ENCODE measurements at regions not wholly inside any gene's neighbourhood (a gene's known extent, or its start where the extent isn't known, plus 50 kb on each side); places are given as distances from the start of the nearest gene placed in this dataset.

- TF ChIP-seq, protein P1, sequence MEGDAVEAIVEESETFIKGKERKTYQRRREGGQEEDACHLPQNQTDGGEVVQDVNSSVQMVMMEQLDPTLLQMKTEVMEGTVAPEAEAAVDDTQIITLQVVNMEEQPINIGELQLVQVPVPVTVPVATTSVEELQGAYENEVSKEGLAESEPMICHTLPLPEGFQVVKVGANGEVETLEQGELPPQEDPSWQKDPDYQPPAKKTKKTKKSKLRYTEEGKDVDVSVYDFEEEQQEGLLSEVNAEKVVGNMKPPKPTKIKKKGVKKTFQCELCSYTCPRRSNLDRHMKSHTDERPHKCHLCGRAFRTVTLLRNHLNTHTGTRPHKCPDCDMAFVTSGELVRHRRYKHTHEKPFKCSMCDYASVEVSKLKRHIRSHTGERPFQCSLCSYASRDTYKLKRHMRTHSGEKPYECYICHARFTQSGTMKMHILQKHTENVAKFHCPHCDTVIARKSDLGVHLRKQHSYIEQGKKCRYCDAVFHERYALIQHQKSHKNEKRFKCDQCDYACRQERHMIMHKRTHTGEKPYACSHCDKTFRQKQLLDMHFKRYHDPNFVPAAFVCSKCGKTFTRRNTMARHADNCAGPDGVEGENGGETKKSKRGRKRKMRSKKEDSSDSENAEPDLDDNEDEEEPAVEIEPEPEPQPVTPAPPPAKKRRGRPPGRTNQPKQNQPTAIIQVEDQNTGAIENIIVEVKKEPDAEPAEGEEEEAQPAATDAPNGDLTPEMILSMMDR (conservative IDR thresholded peaks at IDR 0.05; ENCODE audit: low read depth) = no peak
- ChIA-PET CTCF (no interaction called here), POLR2A (ENCODE audit: low non-redundant PET) (no interaction called here)
- H3K27ac ChIP-seq = no peak overlapping the region
- DNase-seq (ENCODE audit: low spot score) = no peak
Measured at GRCh38 chr5:56356121-56356835, 123.1 kb upstream of the ANKRD55 start.

GRCh38 chr5:56354836-56355235 lies 121.7 kb upstream of the ANKRD55 start:
- no peak overlapping the region for H3K27ac ChIP-seq
- POLR2A ChIA-PET (ENCODE audit: low non-redundant PET) = no interaction called here
- TF ChIP-seq, protein P1 (conservative IDR thresholded peaks at IDR 0.05; ENCODE audit: low read depth) = no peak
- CTCF ChIA-PET = no interaction called here
- DNase-seq (ENCODE audit: low spot score) = no peak

DNA sequence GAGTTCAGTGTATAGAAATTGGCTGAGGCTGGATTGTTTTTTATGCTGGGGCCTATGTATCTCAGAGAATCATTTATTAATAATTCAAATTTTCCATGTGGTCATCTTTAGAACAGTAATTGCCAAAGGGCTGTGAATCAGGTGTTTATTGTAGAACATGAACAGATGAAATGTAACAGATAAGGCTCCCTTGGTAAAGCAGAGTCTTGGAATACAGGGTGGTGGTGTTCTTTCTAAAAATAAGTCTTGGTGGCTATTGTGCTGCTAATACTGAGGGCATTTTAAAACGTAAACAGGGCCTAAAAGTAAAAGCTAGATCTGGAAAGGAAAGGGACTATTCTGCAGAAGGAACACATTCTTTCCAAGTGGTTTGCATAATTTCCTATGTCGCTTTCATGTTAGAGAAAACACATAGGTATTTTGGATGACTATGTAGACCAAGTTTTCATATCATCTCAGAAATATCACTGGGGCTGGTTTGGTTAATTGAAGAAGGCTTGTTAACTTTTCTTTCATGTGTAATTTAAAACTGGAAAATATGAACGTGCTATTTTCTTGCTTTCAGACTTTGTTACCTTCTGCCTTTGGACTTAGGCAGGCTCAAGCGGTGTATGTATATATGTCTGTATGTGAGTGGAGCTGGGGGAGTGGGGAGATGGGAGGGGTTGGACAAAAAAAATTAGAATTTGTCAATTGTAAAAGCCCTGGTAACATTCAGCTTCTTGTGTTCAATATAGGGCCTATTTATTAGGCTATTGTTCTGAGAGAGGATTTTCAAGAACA lies 119.9 kb upstream of the ANKRD55 start:
- CTCF ChIA-PET = interaction anchor here (0.5 to 0.6 kb wide), 2 partner anchors 233 to 466 kb away, joined by 3 read pairs; no protein-coding TSS in a partner anchor
- POLR2A ChIA-PET (ENCODE audit: low non-redundant PET) = no interaction called here

GRCh38 chr5:56350597-56351170 lies 117.6 kb upstream of the ANKRD55 start:
- TF ChIP-seq, protein P1 (conservative IDR thresholded peaks at IDR 0.05; ENCODE audit: low read depth) = no peak
- DNase-seq (ENCODE audit: low spot score) = peak; percentile 98
- POLR2A ChIA-PET (ENCODE audit: low non-redundant PET) = no interaction called here
- H3K27ac ChIP-seq = peak overlapping the region; percentile 38; the same call in 1 of the 2 replicates
- CTCF ChIA-PET = interaction anchor here (0.7 to 1.0 kb wide), 3 partner anchors 80 to 488 kb away, joined by 3 read pairs; no protein-coding TSS in a partner anchor

More for the DNA sequence above, 119.9 kb upstream of the ANKRD55 start:
- H3K27ac ChIP-seq = no peak overlapping the region
- no peak for DNase-seq (ENCODE audit: low spot score)
- TF ChIP-seq, protein P1 (conservative IDR thresholded peaks at IDR 0.05; ENCODE audit: low read depth) = no peak

GRCh38 chr5:56350011-56350596 lies 117.0 kb upstream of the ANKRD55 start:
- no peak for DNase-seq (ENCODE audit: low spot score)
- TF ChIP-seq, protein P1 (conservative IDR thresholded peaks at IDR 0.05; ENCODE audit: low read depth) = no peak
- ChIA-PET POLR2A (ENCODE audit: low non-redundant PET) (no interaction called here), CTCF (interaction anchor here (0.5 to 1.0 kb wide), 2 partner anchors 79 to 386 kb away, joined by 3 read pairs; no protein-coding TSS in a partner anchor)
- peak overlapping the region; percentile 38; the same call in 1 of the 2 replicates for H3K27ac ChIP-seq

GRCh38 chr5:56349461-56349860 lies 116.3 kb upstream of the ANKRD55 start:
- H3K27ac ChIP-seq = no peak overlapping the region
- POLR2A ChIA-PET (ENCODE audit: low non-redundant PET) = no interaction called here

More at GRCh38 chr5:56349461-56349860, 116.3 kb upstream of the ANKRD55 start:
- CTCF ChIA-PET = interaction anchor here (0.5 kb wide), 1 partner anchor 387 kb away, joined by 3 read pairs; no protein-coding TSS in a partner anchor
- no peak for DNase-seq (ENCODE audit: low spot score)
- TF ChIP-seq, protein P1 (conservative IDR thresholded peaks at IDR 0.05; ENCODE audit: low read depth) = no peak

Measured in RWPE1 (cell line).